Astrocyte (in vitro differentiated cells and primary cell): ENCODE measurements at regions not wholly inside any gene's neighbourhood (a gene's known extent, or its start where the extent isn't known, plus 50 kb on each side); places are given as distances from the start of the nearest gene placed in this dataset.

Experiments
- EZH2 ChIP-seq: IDR thresholded peaks from 2 replicates; pipeline ENCODE4 v1.6.1; 2012; ENCODE audit warnings: mild to moderate bottlenecking, low read length, inconsistent platforms; ENCODE audit not compliant: insufficient read depth
- TF ChIP-seq, protein P1 (sequence below): IDR thresholded peaks from 2 replicates; pipeline ENCODE4 v1.5.1; 2011; ENCODE audit warnings: low read depth, mild to moderate bottlenecking, inconsistent platforms, low read length, moderate library complexity; ENCODE audit not compliant: insufficient read depth

DNA sequence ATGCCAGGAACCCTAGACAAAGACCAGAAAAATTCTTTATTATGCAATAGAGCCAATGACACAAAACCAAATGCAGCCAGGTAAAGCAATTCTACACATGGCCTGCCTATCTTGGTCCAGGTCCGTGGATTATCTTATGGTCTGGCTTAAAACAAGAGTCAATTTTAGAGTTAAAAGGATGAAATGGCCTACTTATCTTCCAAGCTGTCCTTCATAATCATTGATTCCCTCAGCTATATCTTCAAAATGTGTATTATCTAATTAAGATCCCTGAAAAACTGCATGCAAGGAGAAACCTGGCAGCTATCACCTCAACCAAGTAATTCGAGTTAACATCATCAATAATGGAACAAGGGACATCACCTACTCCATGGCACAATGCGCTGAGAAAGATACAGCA, 479.4 kb upstream of the NRP1 start:
- TF ChIP-seq, protein P1, sequence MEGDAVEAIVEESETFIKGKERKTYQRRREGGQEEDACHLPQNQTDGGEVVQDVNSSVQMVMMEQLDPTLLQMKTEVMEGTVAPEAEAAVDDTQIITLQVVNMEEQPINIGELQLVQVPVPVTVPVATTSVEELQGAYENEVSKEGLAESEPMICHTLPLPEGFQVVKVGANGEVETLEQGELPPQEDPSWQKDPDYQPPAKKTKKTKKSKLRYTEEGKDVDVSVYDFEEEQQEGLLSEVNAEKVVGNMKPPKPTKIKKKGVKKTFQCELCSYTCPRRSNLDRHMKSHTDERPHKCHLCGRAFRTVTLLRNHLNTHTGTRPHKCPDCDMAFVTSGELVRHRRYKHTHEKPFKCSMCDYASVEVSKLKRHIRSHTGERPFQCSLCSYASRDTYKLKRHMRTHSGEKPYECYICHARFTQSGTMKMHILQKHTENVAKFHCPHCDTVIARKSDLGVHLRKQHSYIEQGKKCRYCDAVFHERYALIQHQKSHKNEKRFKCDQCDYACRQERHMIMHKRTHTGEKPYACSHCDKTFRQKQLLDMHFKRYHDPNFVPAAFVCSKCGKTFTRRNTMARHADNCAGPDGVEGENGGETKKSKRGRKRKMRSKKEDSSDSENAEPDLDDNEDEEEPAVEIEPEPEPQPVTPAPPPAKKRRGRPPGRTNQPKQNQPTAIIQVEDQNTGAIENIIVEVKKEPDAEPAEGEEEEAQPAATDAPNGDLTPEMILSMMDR = no peak
- TF ChIP-seq EZH2 = no peak
